K562 (cell line): ENCODE measurements at regions not wholly inside any gene's neighbourhood (a gene's known extent, or its start where the extent isn't known, plus 50 kb on each side); places are given as distances from the start of the nearest gene placed in this dataset.

Source experiments
- ATAC-seq: fragments of 200-7000 bp; cut with Tn5 transposase; 3 replicates; pipeline ENCODE4 v1.9.1; 2020; ENCODE audit warnings: moderate library complexity
- BruUV-seq: library from RNA; stranded (reverse); fragments of 400-500 nt; replicated peaks from 2 replicates; lab custom pipeline; 2021; lab: Mats Ljungman, UMichigan
- CTCF ChIA-PET: fragments of 300-600 bp; formaldehyde crosslinking; extraction: SDS; loops from one replicate; lab custom pipeline; 2021; ENCODE audit warnings: low intra/inter-chr PET ratio; lab: Yijun Ruan, JAX
- POLR2A ChIA-PET: fragments of 300-600, 350-650 bp; sonication (Branson Sonifier 250); formaldehyde crosslinking; extraction: SDS; loops from one replicate; lab custom pipeline; 2021; ENCODE audit warnings: antibody characterized with exemption, inconsistent platforms; lab: Yijun Ruan, JAX
- DNase-seq, 4 experiments: peaks; one replicate each; pipeline versions ENCODE4 v3.0.0 to v3.0.0-alpha.2; 2011 to 2018; ENCODE audit warnings: low spot score in 3 of 4, mixed read lengths in 3 of 4; ENCODE audit errors: extremely low read depth in 1 of 4
- FAIRE-seq: peaks from 2 replicates; lab custom pipeline; 2011; peaks lifted over from hg19 to GRCh38; lab: Jason Lieb, UNC
- H2AFZ ChIP-seq: 2 replicates; pipeline ENCODE4 v1.6.0; 2011; ENCODE audit warnings: low read depth, low read length, control low read depth, inconsistent platforms
- H3K27ac ChIP-seq: fragments of 200-600 bp; 3 replicates; pipeline ENCODE4 v1.8.0; 2011; ENCODE audit warnings: low read depth, mild to moderate bottlenecking, control low read depth, inconsistent platforms, low read length, moderate library complexity, mixed read lengths; ENCODE audit errors: extremely low read depth
- H3K27me3 ChIP-seq, 2 experiments: fragments of 300-600 bp in 1 of 2; 2 replicates in 1 of 2; 3 replicates in 1 of 2; pipeline versions ENCODE4 v1.6.0 to v1.8.0; 2011; ENCODE audit warnings: inconsistent platforms in 2 of 2, low read length in 2 of 2, mild to moderate bottlenecking in 1 of 2, mixed read lengths in 1 of 2, moderate library complexity in 1 of 2; ENCODE audit not compliant: control insufficient read depth in 2 of 2, insufficient read depth in 2 of 2
- H3K36me3 ChIP-seq: fragments of 300-600 bp; 3 replicates; pipeline ENCODE4 v1.8.0; 2011; ENCODE audit warnings: mild to moderate bottlenecking, low read length, inconsistent platforms; ENCODE audit not compliant: control insufficient read depth, insufficient read depth
- H3K4me1 ChIP-seq, 2 experiments: fragments of 200-600 bp in 1 of 2; replicated peaks in 1 of 2; 2 replicates in 1 of 2; 3 replicates in 1 of 2; pipeline versions ENCODE4 v1.5.1 to v1.8.0; 2011; ENCODE audit warnings: inconsistent platforms in 2 of 2, low read length in 2 of 2, mild to moderate bottlenecking in 1 of 2, mixed read lengths in 1 of 2, moderate library complexity in 1 of 2; ENCODE audit not compliant: control insufficient read depth in 2 of 2, insufficient read depth in 2 of 2
- H3K4me2 ChIP-seq: 2 replicates; pipeline ENCODE4 v1.6.1; 2011; ENCODE audit warnings: low read length, control low read depth, inconsistent platforms, mixed read lengths; ENCODE audit not compliant: insufficient read depth
- H3K4me3 ChIP-seq: fragments of 200-600 bp; sonication (generic), shearing (Covaris generic); 2 replicates; pipeline ENCODE4 v1.5.1; 2016; ENCODE audit warnings: control low read depth, inconsistent platforms
- H3K79me2 ChIP-seq: fragments of 200-600 bp; 3 replicates; pipeline ENCODE4 v1.8.0; 2011; ENCODE audit warnings: low read length, inconsistent platforms; ENCODE audit not compliant: control insufficient read depth, insufficient read depth
- H3K9ac ChIP-seq, 2 experiments: 2 replicates each; pipeline versions ENCODE4 v1.6.0 to v1.6.1; 2011; ENCODE audit warnings: low read depth in 2 of 2, low read length in 2 of 2, control low read depth in 1 of 2, inconsistent platforms in 1 of 2, mild to moderate bottlenecking in 1 of 2, mixed read lengths in 1 of 2; ENCODE audit not compliant: insufficient read depth in 1 of 2
- H3K9me1 ChIP-seq: one replicate; pipeline ENCODE4 v1.6.0; 2011; ENCODE audit warnings: inconsistent platforms, mild to moderate bottlenecking, low read length, moderate library complexity; ENCODE audit not compliant: control insufficient read depth, insufficient read depth
- H3K9me3 ChIP-seq: replicated peaks from 2 replicates; pipeline ENCODE4 v1.5.1; 2011; ENCODE audit warnings: low read depth, low read length, inconsistent platforms; ENCODE audit not compliant: control insufficient read depth, insufficient read depth
- H4K20me1 ChIP-seq: replicated peaks from 2 replicates; pipeline ENCODE4 v1.6.1; 2011; ENCODE audit warnings: low read length, inconsistent platforms, mixed read lengths; ENCODE audit not compliant: control insufficient read depth, insufficient read depth
- CAMTA2 ChIP-seq: fragments of 250-450 bp; sonication (Bioruptor Pico); conservative IDR thresholded peaks from 2 replicates; pipeline ENCODE4 v1.5.1; 2022
- ESRRB ChIP-seq: fragments of 250-450 bp; sonication (Bioruptor Pico); IDR thresholded peaks from 2 replicates; pipeline ENCODE4 v1.5.0; 2020; ENCODE audit warnings: mild to moderate bottlenecking, moderate library complexity, borderline replicate concordance
- EWSR1 ChIP-seq: fragments of 450-650 bp; IDR thresholded peaks from 2 replicates; pipeline ENCODE4 v1.6.1; 2018; ENCODE audit warnings: borderline replicate concordance, mild to moderate bottlenecking, low read depth, moderate library complexity; ENCODE audit not compliant: partially characterized antibody
- HNRNPK ChIP-seq: fragments of 200-400 bp; formaldehyde crosslinking; IDR thresholded peaks from one replicate; pipeline ENCODE4 v1.6.1; 2018; ENCODE audit warnings: mild to moderate bottlenecking, low read depth, low read length; ENCODE audit not compliant: poor library complexity, severe bottlenecking
- KHSRP ChIP-seq: fragments of 450-650 bp; IDR thresholded peaks from 2 replicates; pipeline ENCODE4 v1.6.1; 2017
- ZNF175 ChIP-seq: fragments of 200-800 bp; sonication (Bioruptor generic); IDR thresholded peaks from 2 replicates; pipeline ENCODE4 v1.6.1; 2016; ENCODE audit warnings: low read depth, mild to moderate bottlenecking, missing genetic modification characterization, missing compliant biosample characterization
- ZNF217 ChIP-seq: sonication (generic); formaldehyde crosslinking; IDR thresholded peaks from 2 replicates; pipeline ENCODE4 v1.8.0; 2022; ENCODE audit warnings: mild to moderate bottlenecking, missing genetic modification reagents
- ZNF263 ChIP-seq: sonication (generic); formaldehyde crosslinking; IDR thresholded peaks from 2 replicates; pipeline ENCODE4 v1.8.0; 2022; ENCODE audit warnings: mild to moderate bottlenecking, missing genetic modification reagents, borderline replicate concordance
- ZNF318 ChIP-seq, 2 experiments: fragments of 450-650 bp; IDR thresholded peaks; 2 replicates each; pipeline ENCODE4 v1.6.1; 2016; ENCODE audit warnings: mild to moderate bottlenecking in 2 of 2, borderline replicate concordance in 1 of 2, low read depth in 1 of 2, moderate library complexity in 1 of 2
- WGBS: fragments of 100-300 bp; shearing (Covaris generic); methylation state at CpG from one replicate; pipeline ENCODE4 v1.1.6; 2016; ENCODE audit warnings: low coverage, mixed read lengths; ENCODE audit not compliant: insufficient coverage; ENCODE audit errors: missing lambda C conversion rate; 5-methylcytosine and 5-hydroxymethylcytosine counted together
- in situ Hi-C: fragments of 300-500 bp; cut with MboI; formaldehyde crosslinking; loops from 4 replicates; pipeline ENCODE4 v1.15.0; 2018; ENCODE audit warnings: inconsistent platforms, mixed read lengths
- intact Hi-C: fragments of 100-400 bp; cut with micrococcal nuclease; formaldehyde crosslinking; loops from 2 replicates; pipeline ENCODE4 v1.14.2; 2022

GRCh38 chr2:40625849-40626248, 174.0 kb upstream of the SLC8A1 start:
- in situ Hi-C loops, result no loop called here
- TF ChIP-seq HNRNPK (no peak), ZNF217 (CRISPR knock-in tag) (no peak), EWSR1 (no peak), ZNF263 (CRISPR knock-in tag) (no peak), KHSRP (no peak), ZNF175 (CRISPR knock-in tag) (no peak), ESRRB (no peak)
- Histone ChIP-seq H4K20me1 (no peaks in the 10 kb centered on the region), H3K9ac (no peak overlapping the region), H3K36me3 (no peaks in the 10 kb centered on the region), H3K27ac (no peak overlapping the region), H3K4me2 (no peak overlapping the region), H3K9me1 (no peaks in the 10 kb centered on the region), H3K79me2 (no peaks in the 10 kb centered on the region), H3K27me3 (no peaks in the 10 kb centered on the region), H2AFZ (no peak overlapping the region), H3K9me3 (peaks cover 2% of the 10 kb centered on the region; the same call in 1 of the 2 replicates), H3K4me1 (no peaks in the 10 kb centered on the region), H3K4me3 (no peak overlapping the region)
- no peak for FAIRE-seq
- no TSS peak for BruUV-seq
- intact Hi-C loops, result no loop called here
- ChIA-PET POLR2A (no interaction called here), CTCF (no interaction called here)
- WGBS, result 0% methylated on average over 3 of the region's 3 CpGs
- no peak for DNase-seq
- no peak for ATAC-seq

GRCh38 chr2:40628556-40628955, 176.7 kb upstream of the SLC8A1 start:
- H3K36me3 ChIP-seq, result no peaks in the 10 kb centered on the region
- FAIRE-seq (no peak), ATAC-seq (no peak), DNase-seq (no peak)
- H3K9me1 ChIP-seq, result no peaks in the 10 kb centered on the region
- no peak overlapping the region for H3K4me3 ChIP-seq
- peaks cover 2% of the 10 kb centered on the region; the same call in 1 of the 2 replicates for H3K9me3 ChIP-seq
- no peaks in the 10 kb centered on the region for H3K79me2 ChIP-seq
- CTCF ChIA-PET, result no interaction called here
- H3K4me2 ChIP-seq, result no peak overlapping the region
- no TSS peak for BruUV-seq
- no peak overlapping the region for H3K27ac ChIP-seq
- intact Hi-C loops, result no loop called here
- H3K27me3 ChIP-seq, result no peaks in the 10 kb centered on the region
- POLR2A ChIA-PET, result interaction anchor here (0.6 kb wide), 1 partner anchor 162 kb away, joined by 3 read pairs; no protein-coding TSS in a partner anchor
- in situ Hi-C loops, result no loop called here
- no peaks in the 10 kb centered on the region for H3K4me1 ChIP-seq
- WGBS, result 2% methylated on average over 3 of the region's 3 CpGs
- no peak overlapping the region for H2AFZ ChIP-seq
- no peak overlapping the region for H3K9ac ChIP-seq
- no peaks in the 10 kb centered on the region for H4K20me1 ChIP-seq
- TF ChIP-seq CAMTA2 (no peak), ZNF318 (IDR thresholded peaks at IDR 0.05; ENCODE audit: borderline replicate concordance in 1 of 2, low read depth in 1 of 2) (no peak)
